ENCODE measurements at regions not wholly inside any gene's neighbourhood (a gene's known extent, or its start where the extent isn't known, plus 50 kb on each side); places are given as distances from the start of the nearest gene placed in this dataset.

DNA sequence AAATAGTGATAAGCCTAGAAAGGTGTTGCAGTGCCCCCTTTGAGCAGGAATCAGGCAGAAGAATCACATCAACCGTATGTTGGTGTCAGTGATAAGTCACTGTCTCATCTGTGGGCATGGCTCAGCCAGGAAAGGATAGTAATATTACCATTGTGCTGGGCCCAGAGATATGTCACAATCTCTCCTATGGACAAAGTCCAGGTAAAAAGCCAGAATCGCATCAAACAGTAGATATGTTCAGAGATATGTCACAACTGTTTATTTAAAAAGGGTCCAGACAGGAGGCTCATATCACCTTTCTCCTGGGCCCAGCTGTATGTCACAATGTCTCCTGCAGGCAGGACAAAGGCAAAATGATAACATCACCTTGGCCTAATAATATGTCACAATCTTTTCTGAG is 241.4 kb downstream of the RPS4Y2 start:
- Histone ChIP-seq H3K27ac (no peak overlapping the region), H3K27me3 (ENCODE audit: low read depth) (no peaks in the 10 kb centered on the region), H3K36me3 (no peaks in the 10 kb centered on the region), H3K4me3 (no peak overlapping the region), H3K4me1 (no peaks in the 10 kb centered on the region), H3K9me3 (no peaks in the 10 kb centered on the region)
- TF ChIP-seq, protein P1, sequence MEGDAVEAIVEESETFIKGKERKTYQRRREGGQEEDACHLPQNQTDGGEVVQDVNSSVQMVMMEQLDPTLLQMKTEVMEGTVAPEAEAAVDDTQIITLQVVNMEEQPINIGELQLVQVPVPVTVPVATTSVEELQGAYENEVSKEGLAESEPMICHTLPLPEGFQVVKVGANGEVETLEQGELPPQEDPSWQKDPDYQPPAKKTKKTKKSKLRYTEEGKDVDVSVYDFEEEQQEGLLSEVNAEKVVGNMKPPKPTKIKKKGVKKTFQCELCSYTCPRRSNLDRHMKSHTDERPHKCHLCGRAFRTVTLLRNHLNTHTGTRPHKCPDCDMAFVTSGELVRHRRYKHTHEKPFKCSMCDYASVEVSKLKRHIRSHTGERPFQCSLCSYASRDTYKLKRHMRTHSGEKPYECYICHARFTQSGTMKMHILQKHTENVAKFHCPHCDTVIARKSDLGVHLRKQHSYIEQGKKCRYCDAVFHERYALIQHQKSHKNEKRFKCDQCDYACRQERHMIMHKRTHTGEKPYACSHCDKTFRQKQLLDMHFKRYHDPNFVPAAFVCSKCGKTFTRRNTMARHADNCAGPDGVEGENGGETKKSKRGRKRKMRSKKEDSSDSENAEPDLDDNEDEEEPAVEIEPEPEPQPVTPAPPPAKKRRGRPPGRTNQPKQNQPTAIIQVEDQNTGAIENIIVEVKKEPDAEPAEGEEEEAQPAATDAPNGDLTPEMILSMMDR (IDR thresholded peaks at IDR 0.05) = no peak
- ATAC-seq (no peak), DNase-seq (no peak)
- intact Hi-C loops (cut with DNase I) = no loop called here

DNA sequence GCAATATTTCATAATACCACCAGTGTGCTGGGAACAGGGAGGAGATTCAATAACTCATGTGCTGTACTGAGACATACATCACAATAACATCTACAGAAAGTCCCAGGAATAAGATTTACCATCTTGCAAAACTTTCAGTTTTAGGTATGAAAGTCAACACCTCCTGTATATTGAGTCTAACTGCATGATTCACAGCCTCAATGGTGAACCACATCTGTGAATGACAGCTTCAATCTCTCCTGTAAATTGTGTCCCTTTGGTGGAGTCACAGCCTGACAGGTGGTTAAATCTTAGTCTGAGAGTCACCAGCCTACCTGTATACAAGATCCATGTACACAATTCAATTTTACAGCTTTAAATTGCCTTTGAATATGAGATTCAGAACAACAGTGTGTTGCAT is 242.1 kb downstream of the RPS4Y2 start:
- intact Hi-C loops (cut with DNase I) = no loop called here
- no peak overlapping the region for H3K27ac ChIP-seq
- no peaks in the 10 kb centered on the region for H3K36me3 ChIP-seq
- no peaks in the 10 kb centered on the region for H3K27me3 ChIP-seq (ENCODE audit: low read depth)
- DNase-seq (no peak), ATAC-seq (no peak)
- TF ChIP-seq, protein P1 (IDR thresholded peaks at IDR 0.05) = no peak
- no peak overlapping the region for H3K4me3 ChIP-seq
- H3K4me1 ChIP-seq = no peaks in the 10 kb centered on the region
- no peaks in the 10 kb centered on the region for H3K9me3 ChIP-seq

DNA sequence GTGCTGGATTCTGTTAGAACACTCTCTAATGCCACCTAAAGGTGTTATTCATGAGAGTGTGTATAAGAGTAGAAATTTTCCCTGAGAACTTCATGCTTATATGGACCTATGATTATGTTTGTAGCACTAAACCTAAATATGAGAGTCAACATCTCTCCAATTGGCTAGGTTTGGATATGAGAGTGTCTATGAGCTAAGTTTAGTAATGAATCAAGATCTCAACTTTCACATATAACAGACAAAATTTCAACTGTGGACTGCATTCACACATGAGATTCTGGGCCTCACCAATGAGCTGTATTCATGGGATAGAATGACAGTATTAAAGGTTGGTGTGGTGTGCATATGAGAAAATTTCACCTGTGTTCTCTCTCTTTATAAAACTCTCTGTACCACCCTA is 242.6 kb downstream of the RPS4Y2 start:
- H3K27me3 ChIP-seq (ENCODE audit: low read depth) = no peaks in the 10 kb centered on the region

DNA sequence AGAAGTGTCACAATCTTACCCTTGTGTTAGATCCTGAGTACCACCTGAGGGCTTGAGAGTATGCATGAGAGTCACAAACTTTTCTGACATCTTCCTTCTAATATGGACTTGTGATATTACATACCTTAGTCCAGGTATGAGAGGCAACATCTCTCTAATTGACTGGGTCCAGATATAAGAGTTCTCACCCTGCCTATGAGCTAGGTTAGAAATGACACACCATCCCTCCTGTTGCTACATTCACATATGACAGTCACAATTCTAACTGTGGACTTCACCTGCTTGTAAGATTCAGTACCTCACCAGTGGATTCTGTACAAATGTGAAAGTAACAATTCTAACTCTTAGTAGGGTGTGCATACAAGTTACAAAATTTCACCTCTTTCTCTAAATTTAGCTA is 245.2 kb downstream of the RPS4Y2 start:
- no peak overlapping the region for H3K4me3 ChIP-seq
- no peak for ATAC-seq
- TF ChIP-seq, protein P1 (IDR thresholded peaks at IDR 0.05) = no peak
- no peak for DNase-seq
- no peaks in the 10 kb centered on the region for H3K9me3 ChIP-seq
- intact Hi-C loops (cut with DNase I) = no loop called here
- no peak overlapping the region for H3K27ac ChIP-seq
- H3K36me3 ChIP-seq = no peaks in the 10 kb centered on the region
- H3K4me1 ChIP-seq = no peaks in the 10 kb centered on the region
- H3K27me3 ChIP-seq (ENCODE audit: low read depth) = no peaks in the 10 kb centered on the region

More for the DNA sequence above, 242.6 kb downstream of the RPS4Y2 start:
- Histone ChIP-seq H3K4me3 (no peak overlapping the region), H3K4me1 (no peaks in the 10 kb centered on the region), H3K27ac (no peak overlapping the region), H3K9me3 (no peaks in the 10 kb centered on the region), H3K36me3 (no peaks in the 10 kb centered on the region)
- intact Hi-C loops (cut with DNase I) = no loop called here
- ATAC-seq (no peak), DNase-seq (no peak)
- TF ChIP-seq, protein P1 (IDR thresholded peaks at IDR 0.05) = no peak

DNA sequence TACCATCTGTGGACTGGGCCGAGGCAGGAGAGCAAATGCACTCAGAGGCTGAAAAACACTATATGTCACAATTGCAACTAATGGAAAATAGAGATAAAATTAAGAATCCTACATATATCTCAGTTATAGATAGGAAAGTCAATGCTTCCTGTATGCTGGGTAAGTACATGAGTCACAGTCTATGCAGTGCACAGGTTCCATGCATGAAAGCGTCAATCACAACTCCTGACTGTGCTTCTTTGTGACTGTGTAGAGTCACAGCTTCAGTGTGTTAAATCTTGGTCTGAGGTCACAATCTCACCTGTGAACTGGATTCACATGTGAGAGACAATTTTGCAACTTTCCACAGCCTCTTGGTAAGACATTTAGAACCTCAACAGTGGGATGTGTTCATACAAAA is 247.2 kb downstream of the RPS4Y2 start:
- no peaks in the 10 kb centered on the region for H3K27me3 ChIP-seq (ENCODE audit: low read depth)
- DNase-seq = no peak
- H3K36me3 ChIP-seq = no peaks in the 10 kb centered on the region
- ATAC-seq = no peak
- intact Hi-C loops (cut with DNase I) = no loop called here
- H3K4me3 ChIP-seq = no peak overlapping the region
- TF ChIP-seq, protein P1 (IDR thresholded peaks at IDR 0.05) = no peak
- no peak overlapping the region for H3K27ac ChIP-seq
- no peaks in the 10 kb centered on the region for H3K9me3 ChIP-seq
- H3K4me1 ChIP-seq = no peaks in the 10 kb centered on the region

DNA sequence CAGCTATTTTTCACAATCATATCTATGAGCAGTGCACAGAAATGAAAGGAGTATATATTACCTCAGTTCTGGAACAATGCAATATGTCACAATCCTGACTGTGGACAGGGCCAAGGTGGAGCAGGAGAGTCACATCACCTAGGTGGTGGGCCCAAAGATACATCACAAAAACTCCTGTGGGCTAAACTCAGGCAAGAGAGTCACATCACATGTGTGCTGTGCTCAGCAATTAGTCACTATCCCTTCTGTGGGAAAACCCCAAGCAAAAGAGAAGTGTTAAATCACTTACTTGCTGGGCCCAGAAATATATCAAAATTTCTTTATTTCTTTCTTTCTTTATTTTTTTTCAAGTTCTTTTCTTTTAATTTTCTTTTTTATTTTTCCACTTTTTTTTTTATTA is 249.6 kb downstream of the RPS4Y2 start:
- no peak for DNase-seq
- H3K27me3 ChIP-seq (ENCODE audit: low read depth) = no peaks in the 10 kb centered on the region
- no peaks in the 10 kb centered on the region for H3K4me1 ChIP-seq
- H3K36me3 ChIP-seq = no peaks in the 10 kb centered on the region
- TF ChIP-seq, protein P1 (IDR thresholded peaks at IDR 0.05) = no peak
- H3K4me3 ChIP-seq = no peak overlapping the region
- H3K9me3 ChIP-seq = no peaks in the 10 kb centered on the region
- ATAC-seq = no peak
- H3K27ac ChIP-seq = no peak overlapping the region
- intact Hi-C loops (cut with DNase I) = no loop called here

All from lower lobe of right lung (tissue), 2 donors.